ENCODE measurements at regions not wholly inside any gene's neighbourhood (a gene's known extent, or its start where the extent isn't known, plus 50 kb on each side); places are given as distances from the start of the nearest gene placed in this dataset.

DNA sequence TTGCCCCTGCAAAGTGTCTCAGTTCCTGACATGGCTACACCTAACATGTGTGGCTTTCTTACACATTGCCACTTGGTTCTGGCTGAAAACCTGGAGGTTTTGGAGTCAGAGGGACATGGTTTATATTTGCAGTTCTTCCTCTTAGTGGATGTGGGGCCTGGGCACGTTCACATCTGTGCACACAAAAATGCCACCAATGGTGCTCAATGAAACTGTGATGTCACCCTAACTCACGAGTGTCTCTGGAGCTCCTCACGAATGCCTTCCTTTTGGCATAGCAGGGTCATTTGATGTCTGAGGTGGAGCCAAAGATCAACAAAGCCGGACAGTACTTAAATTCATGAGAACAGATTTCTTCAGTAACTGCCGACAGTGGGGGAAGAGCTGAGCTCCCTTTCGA, 231.7 kb upstream of the HS6ST1 start:
- TF ChIP-seq, protein P1, sequence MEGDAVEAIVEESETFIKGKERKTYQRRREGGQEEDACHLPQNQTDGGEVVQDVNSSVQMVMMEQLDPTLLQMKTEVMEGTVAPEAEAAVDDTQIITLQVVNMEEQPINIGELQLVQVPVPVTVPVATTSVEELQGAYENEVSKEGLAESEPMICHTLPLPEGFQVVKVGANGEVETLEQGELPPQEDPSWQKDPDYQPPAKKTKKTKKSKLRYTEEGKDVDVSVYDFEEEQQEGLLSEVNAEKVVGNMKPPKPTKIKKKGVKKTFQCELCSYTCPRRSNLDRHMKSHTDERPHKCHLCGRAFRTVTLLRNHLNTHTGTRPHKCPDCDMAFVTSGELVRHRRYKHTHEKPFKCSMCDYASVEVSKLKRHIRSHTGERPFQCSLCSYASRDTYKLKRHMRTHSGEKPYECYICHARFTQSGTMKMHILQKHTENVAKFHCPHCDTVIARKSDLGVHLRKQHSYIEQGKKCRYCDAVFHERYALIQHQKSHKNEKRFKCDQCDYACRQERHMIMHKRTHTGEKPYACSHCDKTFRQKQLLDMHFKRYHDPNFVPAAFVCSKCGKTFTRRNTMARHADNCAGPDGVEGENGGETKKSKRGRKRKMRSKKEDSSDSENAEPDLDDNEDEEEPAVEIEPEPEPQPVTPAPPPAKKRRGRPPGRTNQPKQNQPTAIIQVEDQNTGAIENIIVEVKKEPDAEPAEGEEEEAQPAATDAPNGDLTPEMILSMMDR (IDR thresholded peaks at IDR 0.05) = no peak
- TF ChIP-seq EP300 (IDR thresholded peaks at IDR 0.05) = no peak

Measured in gastroesophageal sphincter (tissue), 3 donors.